HAP-1 (cell line): ENCODE measurements at regions not wholly inside any gene's neighbourhood (a gene's known extent, or its start where the extent isn't known, plus 50 kb on each side); places are given as distances from the start of the nearest gene placed in this dataset.

Source experiments
- DNase-seq, 2 experiments: peaks; one replicate each; pipeline ENCODE4 v3.0.0-alpha.2; 2016 to 2020; ENCODE audit warnings: low spot score in 2 of 2
- H3K27me3 ChIP-seq: fragments of 250-450 bp; sonication (Bioruptor Pico); 2 replicates; pipeline ENCODE4 v1.5.1; 2020; ENCODE audit warnings: low read depth, mild to moderate bottlenecking, moderate library complexity
- H3K36me3 ChIP-seq: fragments of 250-450 bp; sonication (Bioruptor Pico); replicated peaks from 2 replicates; pipeline ENCODE4 v1.5.1; 2020; ENCODE audit warnings: mild to moderate bottlenecking
- H3K4me1 ChIP-seq: fragments of 250-450 bp; sonication (Bioruptor Pico); 2 replicates; pipeline ENCODE4 v1.5.1; 2020; ENCODE audit warnings: mild to moderate bottlenecking
- H3K4me3 ChIP-seq: fragments of 250-450 bp; sonication (Bioruptor Pico); 2 replicates; pipeline ENCODE4 v1.5.1; 2020; ENCODE audit warnings: mild to moderate bottlenecking, moderate library complexity
- H3K9me3 ChIP-seq: fragments of 250-450 bp; sonication (Bioruptor Pico); 2 replicates; pipeline ENCODE4 v1.5.1; 2020; ENCODE audit warnings: mild to moderate bottlenecking, moderate library complexity
- in situ Hi-C: fragments of 300-500 bp; cut with MboI; formaldehyde crosslinking; loops from 3 replicates; pipeline ENCODE4 v1.14.3; 2020; ENCODE audit warnings: low sequenced_read_pairs, inconsistent platforms, mixed read lengths

DNA sequence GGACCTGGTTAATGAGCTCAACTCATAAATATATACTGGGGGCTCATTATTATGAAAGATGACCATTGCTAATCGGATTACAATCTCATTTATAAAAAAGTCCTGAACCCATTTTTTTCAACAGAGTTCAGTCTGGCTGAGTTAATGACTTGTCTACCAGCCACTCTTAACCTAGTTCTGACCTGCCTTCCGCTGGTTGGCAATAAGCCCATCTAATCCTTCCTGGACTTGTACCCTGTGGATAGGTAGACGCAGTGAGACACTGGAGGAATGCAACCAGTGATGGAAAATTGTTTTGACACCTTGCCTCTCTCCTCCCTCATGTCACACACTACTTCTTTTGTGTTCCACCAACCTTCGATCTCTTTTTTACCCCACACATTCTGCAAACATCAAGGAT, 279.9 kb downstream of the FOXO1 start:
- no peaks in the 10 kb centered on the region for H3K9me3 ChIP-seq
- H3K4me3 ChIP-seq, result no peak overlapping the region
- in situ Hi-C loops, result no loop called here
- H3K4me1 ChIP-seq, result peaks cover 11% of the 10 kb centered on the region
- no peaks in the 10 kb centered on the region for H3K36me3 ChIP-seq
- no peak for DNase-seq
- no peaks in the 10 kb centered on the region for H3K27me3 ChIP-seq

DNA sequence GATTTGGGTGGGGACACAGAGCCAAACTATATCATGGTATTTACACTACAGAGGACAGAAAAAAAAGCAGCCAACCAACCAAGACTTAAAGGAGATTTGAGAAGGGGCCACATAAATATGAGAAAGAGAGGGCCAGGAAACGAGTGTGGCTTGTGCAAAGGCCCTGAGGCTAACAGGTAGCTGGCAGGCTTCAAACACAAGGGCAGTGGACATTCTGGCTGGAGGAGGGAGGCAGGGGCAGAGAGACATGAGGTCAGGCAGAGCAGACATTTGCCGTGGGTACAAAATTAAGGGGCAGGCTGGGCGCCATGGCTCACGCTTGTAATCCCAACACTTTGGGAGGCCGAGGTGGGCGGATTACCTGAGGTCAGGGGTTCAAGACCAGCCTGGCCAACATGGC, 278.7 kb downstream of the FOXO1 start:
- Histone ChIP-seq H3K27me3 (no peaks in the 10 kb centered on the region), H3K4me1 (peaks cover 11% of the 10 kb centered on the region), H3K9me3 (no peaks in the 10 kb centered on the region), H3K4me3 (no peak overlapping the region), H3K36me3 (no peaks in the 10 kb centered on the region)
- in situ Hi-C loops, result no loop called here
- DNase-seq, result no peak

DNA sequence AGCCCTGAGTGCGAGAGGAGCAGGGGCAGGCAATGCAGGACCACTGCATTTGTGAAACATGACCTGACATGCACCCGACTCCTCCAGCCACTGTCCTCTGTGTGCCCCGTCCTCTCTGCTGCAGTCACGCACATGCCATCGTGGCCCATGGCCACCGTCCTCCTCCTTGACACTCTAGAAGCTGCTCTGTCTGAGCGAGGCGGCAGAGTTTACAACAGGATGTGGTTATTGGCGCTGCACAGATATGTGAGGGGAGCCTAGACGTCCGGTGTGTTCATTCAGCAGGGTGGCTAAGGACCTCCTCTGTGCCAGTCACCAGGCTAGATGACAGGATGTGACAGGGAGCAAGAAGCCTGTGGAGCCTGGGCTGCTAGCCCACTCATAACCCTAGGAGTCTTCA, 277.8 kb downstream of the FOXO1 start:
- no peak for DNase-seq
- peaks cover 11% of the 10 kb centered on the region for H3K4me1 ChIP-seq
- H3K36me3 ChIP-seq, result no peaks in the 10 kb centered on the region
- no peaks in the 10 kb centered on the region for H3K9me3 ChIP-seq
- H3K4me3 ChIP-seq, result no peak overlapping the region
- in situ Hi-C loops, result no loop called here
- H3K27me3 ChIP-seq, result no peaks in the 10 kb centered on the region

DNA sequence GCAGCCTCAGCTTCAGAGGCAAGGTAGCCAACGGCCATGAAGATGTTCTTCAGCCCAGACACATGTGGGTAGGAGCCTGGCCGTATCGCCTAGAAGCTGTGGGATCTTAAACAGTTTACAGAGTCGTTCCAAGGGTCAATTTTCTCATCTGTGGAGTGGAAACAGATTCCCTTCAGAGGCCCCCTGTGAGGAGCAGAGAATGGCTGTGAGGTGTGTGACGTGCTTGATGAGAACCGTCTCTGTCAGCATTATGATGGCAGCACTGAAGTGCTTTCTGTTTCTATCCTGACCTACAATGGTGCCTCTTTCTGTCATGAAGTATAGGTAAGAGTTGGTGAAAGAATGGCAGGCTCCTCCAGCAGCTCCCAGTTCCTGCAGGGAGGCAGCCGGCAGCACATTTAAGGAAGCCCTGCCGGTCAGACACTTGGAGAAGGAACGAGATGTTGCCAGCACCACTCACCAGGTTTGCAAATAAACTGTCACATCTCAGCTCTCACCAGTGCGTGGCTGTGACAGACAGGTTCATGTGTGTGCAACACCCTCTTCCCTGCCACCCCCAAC, 277.3 kb downstream of the FOXO1 start:
- peaks cover 11% of the 10 kb centered on the region for H3K4me1 ChIP-seq
- in situ Hi-C loops, result no loop called here
- no peak for DNase-seq
- no peaks in the 10 kb centered on the region for H3K27me3 ChIP-seq
- H3K4me3 ChIP-seq, result no peak overlapping the region
- no peaks in the 10 kb centered on the region for H3K36me3 ChIP-seq
- no peaks in the 10 kb centered on the region for H3K9me3 ChIP-seq

DNA sequence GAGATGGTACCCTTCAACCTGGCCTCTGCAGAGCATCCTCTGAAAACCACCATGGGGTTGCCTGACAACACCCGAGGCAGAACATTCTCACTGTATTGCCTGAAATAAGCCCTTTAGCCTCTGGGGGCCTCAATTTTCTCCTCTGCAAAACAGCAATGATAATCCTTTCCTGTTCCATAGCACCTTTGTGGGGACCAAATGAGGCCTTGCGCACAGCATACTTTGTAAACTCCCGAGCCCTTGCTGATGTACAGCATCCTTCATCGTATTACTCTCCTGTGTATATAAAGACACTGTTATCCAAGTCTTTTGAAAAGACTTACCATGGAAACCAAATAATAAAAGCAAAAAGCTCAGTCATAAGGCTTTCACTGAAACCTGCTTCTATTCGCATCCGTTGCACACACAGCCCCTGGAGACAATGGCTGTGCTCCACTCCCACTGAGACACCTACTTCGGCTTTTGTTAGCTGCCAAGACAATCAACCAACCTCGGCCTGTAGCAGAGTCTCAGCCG, 276.0 kb downstream of the FOXO1 start:
- peak; percentile 74 to 76 for DNase-seq
- Histone ChIP-seq H3K9me3 (no peaks in the 10 kb centered on the region), H3K27me3 (no peaks in the 10 kb centered on the region), H3K4me1 (peaks cover 11% of the 10 kb centered on the region), H3K36me3 (no peaks in the 10 kb centered on the region), H3K4me3 (no peak overlapping the region)
- in situ Hi-C loops, result no loop called here

DNA sequence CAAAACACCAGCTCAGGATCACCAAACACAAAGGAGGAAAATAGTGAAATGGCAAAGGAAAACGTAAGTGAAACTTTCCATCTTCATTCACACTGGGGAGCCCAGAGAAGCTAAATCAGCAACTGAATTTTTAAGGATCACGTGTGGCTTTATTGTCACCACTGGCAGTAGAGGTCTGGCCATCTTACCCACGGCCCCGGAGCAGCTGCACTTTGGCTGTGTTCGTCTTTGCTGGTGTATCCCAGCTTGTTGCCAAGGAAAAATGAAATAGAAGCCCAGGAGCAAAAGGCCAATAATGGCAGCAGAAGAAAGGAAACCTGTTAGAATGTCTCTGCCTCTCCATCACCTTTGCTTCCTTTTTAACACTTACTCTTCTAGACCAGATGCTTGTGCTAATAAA, 274.7 kb downstream of the FOXO1 start:
- peaks cover 11% of the 10 kb centered on the region for H3K4me1 ChIP-seq
- H3K27me3 ChIP-seq, result no peaks in the 10 kb centered on the region
- H3K4me3 ChIP-seq, result no peak overlapping the region
- in situ Hi-C loops, result no loop called here
- no peak for DNase-seq
- H3K36me3 ChIP-seq, result no peaks in the 10 kb centered on the region
- H3K9me3 ChIP-seq, result no peaks in the 10 kb centered on the region

DNA sequence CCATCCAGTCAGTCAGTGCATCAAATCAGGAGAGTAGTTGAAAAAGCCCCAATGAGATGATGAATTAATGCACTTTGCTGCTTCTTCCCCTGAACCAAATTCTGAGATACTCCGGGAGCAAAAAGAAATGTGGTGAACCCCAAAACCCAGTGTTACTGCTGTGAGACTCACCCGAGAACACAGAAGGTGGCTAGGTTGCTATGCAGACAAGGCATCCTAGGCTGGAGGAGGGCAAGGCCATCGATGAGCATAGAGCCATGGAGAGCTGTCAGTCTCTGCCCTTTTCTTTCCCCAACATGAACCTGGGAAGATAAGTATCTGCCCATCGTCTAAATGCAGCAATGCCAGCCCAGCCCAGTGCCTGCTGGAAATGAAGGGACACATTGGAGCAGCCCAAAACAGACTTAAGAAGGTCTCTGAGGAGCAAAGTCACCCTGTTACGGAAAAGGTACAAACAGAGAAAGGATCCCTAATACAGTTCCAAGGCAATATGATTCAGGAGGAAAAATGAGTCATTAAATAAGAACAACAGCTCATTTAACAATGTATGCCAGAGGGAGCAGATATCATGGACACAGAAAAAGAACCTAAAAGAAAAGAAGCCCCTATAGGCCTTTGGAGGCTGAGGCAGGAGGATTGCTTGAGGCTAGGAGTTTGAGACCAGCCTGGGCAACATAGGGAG, 272.0 kb downstream of the FOXO1 start:
- in situ Hi-C loops, result no loop called here
- Histone ChIP-seq H3K4me3 (no peak overlapping the region), H3K4me1 (peaks cover 11% of the 10 kb centered on the region), H3K36me3 (no peaks in the 10 kb centered on the region), H3K9me3 (no peaks in the 10 kb centered on the region), H3K27me3 (no peaks in the 10 kb centered on the region)
- DNase-seq, result no peak

DNA sequence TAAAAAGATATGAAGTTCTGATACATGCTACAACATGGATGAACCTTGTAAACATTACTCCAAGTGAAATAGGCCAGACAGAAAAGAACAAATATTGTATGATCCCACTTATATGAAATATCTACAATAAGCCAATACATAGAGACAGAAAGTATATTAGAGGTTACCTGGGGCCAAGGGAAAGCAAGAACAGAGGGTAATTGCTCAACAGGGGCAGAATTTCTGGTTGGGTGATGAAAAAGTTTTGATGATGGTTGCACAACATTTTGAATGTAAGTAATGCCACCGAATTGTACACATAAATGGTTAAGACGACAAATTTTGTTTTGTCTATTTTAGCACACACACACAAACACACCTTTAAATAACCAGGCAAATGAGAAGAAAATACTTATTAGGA, 268.4 kb downstream of the FOXO1 start:
- in situ Hi-C loops, result no loop called here
- H3K36me3 ChIP-seq, result no peaks in the 10 kb centered on the region
- DNase-seq, result no peak
- H3K27me3 ChIP-seq, result no peaks in the 10 kb centered on the region
- peaks cover 2% of the 10 kb centered on the region for H3K4me1 ChIP-seq
- H3K4me3 ChIP-seq, result no peak overlapping the region
- H3K9me3 ChIP-seq, result no peaks in the 10 kb centered on the region

DNA sequence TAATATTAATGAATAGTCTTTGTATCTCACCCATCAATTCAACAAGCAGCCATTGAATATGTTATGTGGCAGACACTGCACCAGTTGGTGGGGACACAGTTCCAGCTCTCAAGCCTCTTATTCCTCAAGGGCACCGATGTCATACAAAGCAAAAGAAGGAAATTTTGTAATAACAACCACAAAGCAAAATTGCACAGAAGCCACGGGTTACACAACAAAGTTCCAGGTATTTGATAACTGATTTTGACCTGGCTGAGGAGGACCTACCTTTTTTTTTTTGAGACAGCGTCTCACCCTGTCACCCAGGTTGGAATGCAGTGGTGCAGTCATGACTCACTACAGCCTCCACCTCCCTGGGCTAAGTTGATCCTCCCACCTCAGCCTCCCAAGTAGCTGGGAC, 266.7 kb downstream of the FOXO1 start:
- Histone ChIP-seq H3K4me1 (peaks cover 2% of the 10 kb centered on the region), H3K4me3 (no peak overlapping the region), H3K9me3 (no peaks in the 10 kb centered on the region), H3K27me3 (no peaks in the 10 kb centered on the region), H3K36me3 (no peaks in the 10 kb centered on the region)
- DNase-seq, result no peak
- in situ Hi-C loops, result no loop called here

DNA sequence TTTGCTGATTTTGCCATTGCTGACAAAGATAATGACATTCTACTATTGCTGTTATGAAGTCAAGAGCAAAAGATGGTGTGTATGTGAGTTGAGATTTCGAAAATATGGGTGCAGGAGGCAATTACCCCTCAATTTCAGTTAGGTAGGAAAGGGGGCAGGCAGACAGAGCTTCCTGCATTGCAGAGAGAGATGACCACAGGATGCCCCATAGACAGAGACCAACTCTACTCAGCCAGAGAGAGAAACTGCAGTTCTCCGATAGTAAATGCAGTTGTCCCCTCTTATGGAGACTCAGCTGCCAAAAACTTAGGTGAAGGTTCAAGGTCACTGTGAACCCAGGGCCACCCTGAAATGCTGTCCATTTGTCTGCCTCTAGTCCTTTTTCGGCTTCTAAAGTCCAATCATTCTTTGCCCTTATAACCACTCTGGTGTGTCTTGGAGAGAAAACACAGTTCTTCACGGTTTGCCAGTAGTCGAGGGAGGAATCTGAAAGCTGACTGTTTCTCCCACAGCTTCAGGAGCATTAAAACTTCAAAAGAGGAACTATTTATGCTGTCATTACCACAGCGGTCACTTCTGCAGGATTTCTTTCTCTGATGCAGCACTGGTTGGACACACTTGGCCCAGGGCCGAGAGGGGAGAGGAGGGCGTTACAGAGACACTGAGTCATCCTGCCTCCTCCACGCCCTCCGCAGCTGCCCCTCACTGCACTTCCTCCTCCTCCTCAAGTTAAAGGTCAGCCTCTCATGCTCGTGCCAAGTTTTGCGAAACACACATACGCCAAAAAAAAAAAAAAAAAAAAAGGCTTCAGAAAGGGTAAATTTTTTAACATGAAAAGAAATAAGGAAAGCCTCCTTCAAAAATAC, 264.3 kb downstream of the FOXO1 start:
- Histone ChIP-seq H3K4me3 (no peak overlapping the region), H3K27me3 (no peaks in the 10 kb centered on the region), H3K9me3 (no peaks in the 10 kb centered on the region), H3K4me1 (peaks cover 2% of the 10 kb centered on the region), H3K36me3 (no peaks in the 10 kb centered on the region)
- in situ Hi-C loops, result no loop called here
- DNase-seq, result peak in 1 of 2 experiments; percentile 52

DNA sequence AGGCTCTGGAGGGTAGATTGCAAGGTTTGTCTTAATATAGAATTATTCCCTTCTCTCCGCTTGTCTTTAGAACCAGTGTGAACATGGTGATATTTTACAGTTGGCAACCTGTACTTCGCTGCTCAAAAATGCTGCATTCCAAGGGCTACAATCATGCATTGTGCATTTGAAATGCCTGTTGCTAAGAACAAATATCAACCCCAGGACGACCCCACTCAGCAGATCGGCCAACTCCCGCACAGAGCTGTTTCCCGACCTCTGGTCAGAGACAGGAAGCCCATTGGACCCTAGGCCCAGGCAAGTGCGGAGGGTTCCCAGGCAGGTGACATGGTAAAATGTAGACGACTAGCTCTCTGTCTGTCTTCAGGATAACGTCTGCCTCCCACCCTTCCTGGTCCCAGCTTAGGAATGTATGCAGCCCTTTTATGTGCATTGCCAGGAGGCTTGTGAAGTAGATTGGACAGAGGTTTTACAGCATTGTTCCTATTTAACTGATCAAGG, 263.5 kb downstream of the FOXO1 start:
- Histone ChIP-seq H3K4me1 (peaks cover 2% of the 10 kb centered on the region), H3K36me3 (no peaks in the 10 kb centered on the region), H3K27me3 (no peaks in the 10 kb centered on the region), H3K9me3 (no peaks in the 10 kb centered on the region), H3K4me3 (no peak overlapping the region)
- no peak for DNase-seq
- in situ Hi-C loops, result no loop called here

DNA sequence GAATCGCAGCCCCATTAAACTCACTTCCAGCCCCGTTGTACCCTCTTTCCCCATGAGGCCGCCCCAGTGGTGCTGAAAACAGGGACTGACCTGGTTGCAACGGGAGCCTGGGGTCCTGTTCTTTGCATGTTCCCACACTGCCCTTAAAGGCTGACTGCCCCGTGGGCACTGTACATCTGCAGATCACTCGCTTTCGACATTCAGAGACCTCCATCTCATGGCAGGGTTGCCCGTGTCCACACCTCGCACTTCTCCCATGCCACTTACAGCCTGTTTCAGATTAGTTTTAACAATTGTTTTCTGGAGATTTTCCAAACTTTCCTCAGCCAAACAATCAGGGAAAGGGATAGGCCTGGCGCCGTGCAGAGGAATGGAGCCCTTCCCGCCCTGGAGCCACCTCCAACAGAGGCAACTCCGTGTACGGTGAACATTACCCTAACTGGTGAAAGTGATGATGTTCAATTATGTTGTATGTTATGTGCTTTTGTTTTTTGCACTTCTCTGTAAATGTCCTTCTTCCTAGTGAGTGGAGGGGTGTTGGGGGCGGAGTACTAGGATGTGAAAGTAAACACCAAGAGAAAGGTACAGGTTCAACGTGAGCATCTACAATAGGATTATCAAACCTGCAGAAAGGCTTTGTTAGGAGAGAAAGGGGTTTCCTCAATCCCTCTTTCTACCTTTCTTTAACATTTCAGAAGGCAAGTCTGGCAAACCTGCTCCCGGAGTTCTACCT, 262.8 kb downstream of the FOXO1 start:
- in situ Hi-C loops, result no loop called here

DNA sequence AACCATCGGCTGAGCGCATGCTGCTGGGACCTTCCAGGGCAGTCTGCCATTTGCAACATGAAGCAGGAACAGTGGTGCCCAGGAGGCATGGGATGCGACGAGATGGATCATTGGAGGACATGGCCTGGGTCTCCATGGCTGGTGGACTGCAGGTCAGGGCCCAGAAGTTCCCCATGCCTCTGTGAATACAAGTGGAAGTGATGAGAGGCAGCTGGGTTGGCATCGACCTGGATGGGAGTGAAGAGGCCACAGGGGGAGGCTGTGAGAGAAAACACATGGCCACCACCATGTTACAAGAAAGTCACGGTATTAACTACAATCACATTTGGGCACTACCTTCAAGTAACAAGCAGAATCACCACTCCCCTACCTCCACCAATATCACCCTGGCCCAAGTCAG, 262.0 kb downstream of the FOXO1 start:
- Histone ChIP-seq H3K4me3 (no peak overlapping the region), H3K4me1 (peaks cover 2% of the 10 kb centered on the region), H3K36me3 (no peaks in the 10 kb centered on the region), H3K27me3 (no peaks in the 10 kb centered on the region), H3K9me3 (no peaks in the 10 kb centered on the region)
- in situ Hi-C loops, result no loop called here
- DNase-seq, result no peak

More for the DNA sequence above, 262.8 kb downstream of the FOXO1 start:
- Histone ChIP-seq H3K9me3 (no peaks in the 10 kb centered on the region), H3K4me3 (no peak overlapping the region), H3K4me1 (peaks cover 2% of the 10 kb centered on the region), H3K27me3 (no peaks in the 10 kb centered on the region), H3K36me3 (no peaks in the 10 kb centered on the region)
- DNase-seq, result no peak
